Transverse colon (tissue), 4 donors: ENCODE measurements at regions not wholly inside any gene's neighbourhood (a gene's known extent, or its start where the extent isn't known, plus 50 kb on each side); places are given as distances from the start of the nearest gene placed in this dataset.

Experiments
- DNase-seq: peaks from one replicate; pipeline ENCODE4 v3.0.0-alpha.2; 2019
- H3K27ac ChIP-seq, 4 donors: fragments of 200-600 bp; sonication (generic); 2 replicates each; pipeline ENCODE4 v1.5.1; 2016 to 2018; ENCODE audit warnings: inconsistent platforms in 4 of 4
- H3K27me3 ChIP-seq: fragments of 200-600 bp; sonication (generic); 2 replicates; pipeline ENCODE4 v1.5.1; 2017; ENCODE audit warnings: inconsistent platforms
- H3K36me3 ChIP-seq, 4 donors: fragments of 200-600 bp; sonication (generic); 2 replicates each; pipeline ENCODE4 v1.5.1; 2017 to 2019; ENCODE audit warnings: inconsistent platforms in 4 of 4
- H3K4me1 ChIP-seq, 4 donors: fragments of 200-600 bp; sonication (generic); 2 replicates each; pipeline ENCODE4 v1.5.1; 2017 to 2020; ENCODE audit warnings: inconsistent platforms in 4 of 4
- H3K4me3 ChIP-seq, 4 donors: fragments of 200-600 bp; sonication (generic); 1 replicate in 1 of 4; 2 replicates in 3 of 4; pipeline versions ENCODE4 v1.5.1 to v1.6.1; 2017 to 2019; ENCODE audit warnings: inconsistent platforms in 4 of 4
- H3K9me3 ChIP-seq, 2 donors: fragments of 200-600 bp; sonication (generic); 2 replicates each; pipeline ENCODE4 v1.5.1; 2017 to 2019; ENCODE audit warnings: inconsistent platforms in 2 of 2
- CTCF ChIP-seq, 5 experiments: fragments of 200-600 bp in 3 of 5; fragments of 450-650 bp in 2 of 5; sonication (generic) in 3 of 5; IDR thresholded peaks; 1 replicate in 2 of 5; 2 replicates in 3 of 5; pipeline ENCODE4 v1.5.1; 2016 to 2017; ENCODE audit warnings: antibody characterized with exemption in 5 of 5, inconsistent platforms in 3 of 5, mild to moderate bottlenecking in 2 of 5, moderate library complexity in 1 of 5
- EP300 ChIP-seq: sonication (generic); formaldehyde crosslinking; IDR thresholded peaks from one replicate; pipeline ENCODE4 v1.6.1; 2017; ENCODE audit warnings: antibody characterized with exemption, low read depth
- POLR2A ChIP-seq: fragments of 450-650 bp; IDR thresholded peaks from one replicate; pipeline ENCODE4 v1.6.1; 2016; ENCODE audit warnings: antibody characterized with exemption, mild to moderate bottlenecking, moderate library complexity
- POLR2AphosphoS5 ChIP-seq, 3 donors: sonication (generic); formaldehyde crosslinking; IDR thresholded peaks; one replicate each; pipeline ENCODE4 v1.6.1; 2016; ENCODE audit warnings: antibody characterized with exemption in 3 of 3
- WGBS, 2 donors: methylation state at CpG; one replicate each; pipeline ENCODE4 v1.1.5; 2018; ENCODE audit warnings: low coverage in 1 of 2; 5-methylcytosine and 5-hydroxymethylcytosine counted together
- in situ Hi-C, 4 donors: fragments of 200-750 bp; cut with MboI; loops; one replicate each; pipeline versions ENCODE4 v1.15.0 to v1.15.1; 2017; ENCODE audit warnings: low sequenced_read_pairs in 3 of 4, low pct_ligation_motif_present in 1 of 4, low pct_unique_long_range_greater_than_20kb in 1 of 4
- intact Hi-C: fragments of 100-400 bp; cut with DNase I; formaldehyde crosslinking; loops from one replicate; pipeline ENCODE4 v1.15.1; 2023; ENCODE audit warnings: low total_unique reads

GRCh38 chr14:101657372-101657771, 96.1 kb downstream of the DIO3 start:
- no peak for TF ChIP-seq CTCF (IDR thresholded peaks at IDR 0.05)
- no peak for TF ChIP-seq EP300
- TF ChIP-seq POLR2A = no peak
- no peak for TF ChIP-seq POLR2AphosphoS5 (IDR thresholded peaks at IDR 0.05)
- no peak for DNase-seq
- in situ Hi-C loops = no loop called here
- H3K9me3 ChIP-seq = no peaks in the 10 kb centered on the region
- no peak overlapping the region for H3K27ac ChIP-seq
- H3K27me3 ChIP-seq = peaks cover 19% of the 10 kb centered on the region
- no peak overlapping the region for H3K4me3 ChIP-seq
- no peaks in the 10 kb centered on the region for H3K36me3 ChIP-seq
- no peaks in the 10 kb centered on the region for H3K4me1 ChIP-seq
- intact Hi-C loops = no loop called here

DNA sequence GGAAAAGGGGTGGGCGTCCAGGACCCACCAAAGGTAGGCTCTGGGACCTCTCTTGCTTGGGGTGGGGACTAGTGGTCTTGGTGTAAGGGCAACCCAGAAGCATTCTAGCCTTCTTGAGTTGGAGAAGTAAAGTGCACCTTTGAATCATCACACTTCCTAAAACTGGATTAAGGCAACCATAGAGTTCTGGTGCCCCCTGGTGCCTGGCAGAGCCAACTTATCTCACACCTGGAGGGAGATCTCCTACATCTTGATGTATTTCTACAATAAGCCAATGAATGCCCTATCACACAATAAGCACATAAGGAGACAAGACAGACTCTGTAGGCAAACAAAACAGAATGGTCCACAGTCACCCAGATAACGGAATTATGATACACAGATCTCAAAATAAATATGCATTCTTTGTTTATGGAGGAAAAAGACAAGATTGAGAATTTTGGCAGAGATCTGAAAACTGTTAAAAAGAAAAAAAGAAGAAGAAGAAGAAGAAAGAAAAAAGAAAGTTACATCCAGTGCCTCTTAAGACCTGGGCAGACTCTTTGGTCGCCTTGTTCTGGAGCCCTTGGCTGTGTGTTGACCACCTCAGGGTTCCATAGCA, 95.9 kb upstream of the PPP2R5C start:
- Histone ChIP-seq H3K36me3 (no peaks in the 10 kb centered on the region), H3K9me3 (peaks cover 7 to 15% of the 10 kb centered on the region in 2 donors), H3K27ac (no peak overlapping the region), H3K27me3 (peaks cover 40% of the 10 kb centered on the region), H3K4me1 (no peaks in the 10 kb centered on the region), H3K4me3 (no peak overlapping the region)
- in situ Hi-C loops (no loop called here), intact Hi-C loops (no loop called here)
- peak; percentile 23 to 56 (median 44) for TF ChIP-seq CTCF (IDR thresholded peaks at IDR 0.05)
- no peak for TF ChIP-seq POLR2AphosphoS5 (IDR thresholded peaks at IDR 0.05)
- no peak for TF ChIP-seq EP300
- TF ChIP-seq POLR2A = no peak
- 42 to 48% methylated on average over 3 of the region's 3 CpGs for WGBS, 2 donors
- peak; percentile 52 for DNase-seq

DNA sequence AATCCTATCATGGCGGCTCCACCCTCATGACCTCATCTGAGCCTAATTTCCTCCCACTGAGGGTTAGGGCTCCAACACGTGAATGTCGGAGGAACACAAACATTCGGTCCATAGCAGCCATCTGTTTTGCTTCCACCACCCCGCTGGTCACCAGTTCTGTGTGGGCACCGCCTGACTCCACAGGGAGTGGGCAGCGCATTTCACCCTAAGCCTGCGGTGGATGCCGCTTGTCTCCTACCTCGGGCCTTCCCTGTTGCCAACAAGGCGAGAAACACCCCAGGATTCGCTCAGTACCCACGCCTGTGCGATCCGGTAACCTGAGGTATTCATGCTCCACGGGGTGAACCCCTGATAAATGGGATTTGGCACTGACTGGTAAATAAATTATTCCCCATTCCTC, 95.2 kb upstream of the PPP2R5C start:
- peaks cover 45% of the 10 kb centered on the region for H3K27me3 ChIP-seq
- H3K4me3 ChIP-seq = no peak overlapping the region
- H3K4me1 ChIP-seq = no peaks in the 10 kb centered on the region
- in situ Hi-C loops = no loop called here
- intact Hi-C loops = no loop called here
- peaks cover 7 to 15% of the 10 kb centered on the region in 2 donors for H3K9me3 ChIP-seq
- DNase-seq = no peak
- TF ChIP-seq CTCF (IDR thresholded peaks at IDR 0.05) (no peak), POLR2AphosphoS5 (IDR thresholded peaks at IDR 0.05) (no peak), EP300 (no peak), POLR2A (no peak)
- no peak overlapping the region for H3K27ac ChIP-seq
- no peaks in the 10 kb centered on the region for H3K36me3 ChIP-seq
- WGBS, 2 donors = 84 to 94% methylated on average over 2 to 16 of the region's 16 CpGs

DNA sequence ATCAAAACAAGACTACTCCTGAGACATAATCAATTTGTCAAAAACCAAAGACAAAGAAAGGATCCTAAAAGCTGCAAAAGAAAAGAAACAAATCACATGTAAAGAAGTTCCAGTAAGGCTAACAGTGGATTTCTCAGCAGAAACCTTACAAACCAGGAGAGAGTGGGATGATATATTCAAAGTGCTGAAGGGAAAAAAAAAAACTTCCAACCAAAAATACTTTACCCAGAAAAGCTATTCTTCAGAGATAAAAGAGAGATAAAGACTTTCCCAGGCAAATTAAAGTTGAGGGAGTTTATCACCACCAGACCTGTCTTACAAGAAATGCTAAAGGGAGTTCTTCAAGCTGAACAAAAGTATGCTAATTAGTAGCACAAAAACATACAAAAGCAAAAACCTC, 91.9 kb upstream of the PPP2R5C start:
- no peak for DNase-seq
- Histone ChIP-seq H3K36me3 (no peaks in the 10 kb centered on the region), H3K4me1 (no peaks in the 10 kb centered on the region), H3K4me3 (no peak overlapping the region), H3K27ac (no peak overlapping the region), H3K9me3 (peaks cover 7 to 15% of the 10 kb centered on the region in 2 donors), H3K27me3 (peaks cover 45% of the 10 kb centered on the region)
- TF ChIP-seq POLR2AphosphoS5 (IDR thresholded peaks at IDR 0.05) = no peak
- no peak for TF ChIP-seq POLR2A
- TF ChIP-seq CTCF (IDR thresholded peaks at IDR 0.05) = no peak
- no peak for TF ChIP-seq EP300
- intact Hi-C loops (no loop called here), in situ Hi-C loops (no loop called here)
